Suprapubic skin (tissue), 4 donors: ENCODE measurements at regions not wholly inside any gene's neighbourhood (a gene's known extent, or its start where the extent isn't known, plus 50 kb on each side); places are given as distances from the start of the nearest gene placed in this dataset.
A peak's percentile ranks its signal among the peaks of the same experiment; 100 is the strongest.
"Not testable (repeated sequence)": the region's sequence is repeated elsewhere in the genome, so short reads cannot be mapped to it uniquely, and the experiment has no call there.

Experiments used
- DNase-seq, 2 donors: peaks; one replicate each; pipeline ENCODE4 v3.0.0-alpha.2; 2019; ENCODE audit warnings: low spot score in 2 of 2
- H3K27ac ChIP-seq: fragments of 200-600 bp; sonication (generic); one replicate; pipeline ENCODE4 v1.5.1; 2019
- H3K27me3 ChIP-seq: fragments of 200-600 bp; sonication (generic); one replicate; pipeline ENCODE4 v1.5.1; 2019
- H3K36me3 ChIP-seq: fragments of 200-600 bp; sonication (generic); one replicate; pipeline ENCODE4 v1.5.1; 2019
- H3K4me1 ChIP-seq: fragments of 200-600 bp; sonication (generic); one replicate; pipeline ENCODE4 v1.5.1; 2019
- H3K4me3 ChIP-seq: fragments of 200-600 bp; sonication (generic); one replicate; pipeline ENCODE4 v1.5.1; 2019; ENCODE audit warnings: mild to moderate bottlenecking
- H3K9me3 ChIP-seq: fragments of 200-600 bp; sonication (generic); one replicate; pipeline ENCODE4 v1.5.1; 2019
- CTCF ChIP-seq, 2 donors: fragments of 200-600 bp in 1 of 2; fragments of 450-650 bp in 1 of 2; sonication (generic) in 1 of 2; IDR thresholded peaks; one replicate each; pipeline ENCODE4 v1.5.1; 2016 to 2019; ENCODE audit warnings: antibody characterized with exemption in 2 of 2, mild to moderate bottlenecking in 1 of 2, moderate library complexity in 1 of 2
- EP300 ChIP-seq: sonication (generic); formaldehyde crosslinking; IDR thresholded peaks from one replicate; pipeline ENCODE4 v1.6.1; 2017; ENCODE audit warnings: antibody characterized with exemption
- POLR2A ChIP-seq, 2 donors: fragments of 450-650 bp; IDR thresholded peaks; one replicate each; pipeline ENCODE4 v1.6.1; 2017; ENCODE audit warnings: antibody characterized with exemption in 2 of 2, mild to moderate bottlenecking in 2 of 2, moderate library complexity in 2 of 2
- POLR2AphosphoS5 ChIP-seq, 3 donors: sonication (generic); formaldehyde crosslinking; IDR thresholded peaks; one replicate each; pipeline ENCODE4 v1.6.1; 2017; ENCODE audit warnings: antibody characterized with exemption in 3 of 3
- WGBS: methylation state at CpG from one replicate; pipeline ENCODE4 v1.1.5; 2018; 5-methylcytosine and 5-hydroxymethylcytosine counted together

GRCh38 chr13:44688652-44689051 is 112.5 kb upstream of the TSC22D1 start:
- no peaks in the 10 kb centered on the region for H3K36me3 ChIP-seq
- no peak for TF ChIP-seq EP300
- TF ChIP-seq POLR2AphosphoS5 (IDR thresholded peaks at IDR 0.05), result no peak
- TF ChIP-seq POLR2A (IDR thresholded peaks at IDR 0.05), result no peak
- no peak for TF ChIP-seq CTCF (IDR thresholded peaks at IDR 0.05)
- no peaks in the 10 kb centered on the region for H3K9me3 ChIP-seq
- no peak overlapping the region for H3K27ac ChIP-seq
- peaks cover 3% of the 10 kb centered on the region for H3K27me3 ChIP-seq
- DNase-seq, result peak in 1 of 2 donors; percentile 28
- H3K4me1 ChIP-seq, result no peaks in the 10 kb centered on the region
- no peak overlapping the region for H3K4me3 ChIP-seq

DNA sequence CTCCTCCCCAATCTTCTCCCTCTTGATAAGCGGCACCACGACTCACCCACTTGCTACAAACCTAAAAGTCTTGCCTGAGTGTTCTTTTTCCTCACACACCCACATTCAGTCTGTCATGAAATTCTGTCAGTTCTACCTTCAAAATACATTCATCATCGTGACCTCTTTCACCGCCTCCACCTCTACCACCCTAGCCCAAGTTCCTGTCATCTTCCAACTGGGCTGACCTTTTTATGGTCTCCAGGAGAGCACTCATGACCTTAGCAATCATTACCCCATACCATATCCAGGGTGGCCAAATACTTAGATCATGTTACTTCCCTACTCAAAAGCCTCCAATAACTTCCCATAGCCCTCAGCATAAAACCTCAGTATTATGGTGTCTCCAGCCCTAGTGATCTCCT is 110.4 kb upstream of the TSC22D1 start:
- Histone ChIP-seq H3K27ac (no peak overlapping the region), H3K4me3 (no peak overlapping the region), H3K36me3 (no peaks in the 10 kb centered on the region), H3K27me3 (peaks cover 3% of the 10 kb centered on the region), H3K4me1 (no peaks in the 10 kb centered on the region), H3K9me3 (no peaks in the 10 kb centered on the region)
- TF ChIP-seq CTCF (IDR thresholded peaks at IDR 0.05) (no peak), POLR2A (IDR thresholded peaks at IDR 0.05) (no peak), EP300 (no peak), POLR2AphosphoS5 (IDR thresholded peaks at IDR 0.05) (no peak)
- no peak for DNase-seq
- 91% methylated on average over 4 of the region's 4 CpGs for WGBS

DNA sequence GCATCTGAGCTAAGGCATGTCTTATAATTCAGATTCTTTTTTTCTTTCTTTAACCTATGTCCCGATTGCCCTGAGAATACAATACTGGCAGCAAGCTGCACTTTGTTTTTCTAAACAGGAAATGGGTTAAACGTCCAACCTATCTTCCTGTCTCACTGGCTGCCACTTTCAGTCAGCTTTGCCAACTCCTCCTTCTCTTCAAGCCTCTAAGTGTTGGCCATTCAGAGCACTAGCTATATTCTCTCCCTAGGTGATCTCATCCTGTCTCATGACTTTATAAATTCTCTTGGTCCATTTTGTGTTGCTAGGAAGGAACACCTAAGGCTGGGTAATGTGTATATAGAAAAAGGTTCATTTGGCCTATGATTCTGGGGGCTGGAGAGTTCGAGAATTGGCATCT is 109.5 kb upstream of the TSC22D1 start:
- Histone ChIP-seq H3K4me3 (no peak overlapping the region), H3K36me3 (no peaks in the 10 kb centered on the region), H3K4me1 (no peaks in the 10 kb centered on the region), H3K27me3 (peaks cover 3% of the 10 kb centered on the region), H3K9me3 (no peaks in the 10 kb centered on the region), H3K27ac (no peak overlapping the region)
- no peak for TF ChIP-seq CTCF (IDR thresholded peaks at IDR 0.05)
- no peak for TF ChIP-seq POLR2AphosphoS5 (IDR thresholded peaks at IDR 0.05)
- no peak for TF ChIP-seq EP300
- TF ChIP-seq POLR2A (IDR thresholded peaks at IDR 0.05), result no peak
- whole genome bisulfite sequencing, result 61% methylated on average over 3 of the region's 3 CpGs
- no peak for DNase-seq

DNA sequence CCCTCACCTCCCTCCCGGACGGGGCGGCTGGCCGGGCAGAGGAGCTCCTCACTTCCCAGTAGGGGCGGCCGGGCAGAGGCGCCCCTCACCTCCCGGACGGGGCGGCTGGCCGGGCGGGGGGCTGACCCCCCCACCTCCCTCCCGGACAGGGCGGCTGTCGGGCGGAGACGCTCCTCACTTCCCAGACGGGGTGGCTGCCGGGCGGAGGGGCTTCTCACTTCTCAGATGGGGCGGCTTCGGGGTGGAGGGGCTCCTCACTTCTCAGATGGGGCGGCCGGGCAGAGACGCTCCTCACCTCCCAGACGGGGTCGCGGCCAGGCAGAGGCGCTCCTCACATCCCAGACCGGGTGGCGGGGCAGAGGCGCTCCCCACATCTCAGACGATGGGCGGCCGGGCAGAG is 106.3 kb upstream of the TSC22D1 start:
- WGBS, result no CpG with 5 or more reads among the region's 35 CpGs

GRCh38 chr13:44680746-44681355 is 104.7 kb upstream of the TSC22D1 start:
- Histone ChIP-seq H3K4me3 (no peak overlapping the region), H3K36me3 (no peaks in the 10 kb centered on the region), H3K27me3 (no peaks in the 10 kb centered on the region), H3K9me3 (no peaks in the 10 kb centered on the region), H3K27ac (no peak overlapping the region), H3K4me1 (no peaks in the 10 kb centered on the region)
- DNase-seq, result no peak
- TF ChIP-seq EP300 (no peak), CTCF (IDR thresholded peaks at IDR 0.05) (no peak)

More for the DNA sequence above, 106.3 kb upstream of the TSC22D1 start:
- H3K36me3 ChIP-seq, H3K9me3 ChIP-seq, H3K27ac ChIP-seq, H3K4me1 ChIP-seq, H3K4me3 ChIP-seq, H3K27me3 ChIP-seq, DNase-seq: not testable (repeated sequence)

DNA sequence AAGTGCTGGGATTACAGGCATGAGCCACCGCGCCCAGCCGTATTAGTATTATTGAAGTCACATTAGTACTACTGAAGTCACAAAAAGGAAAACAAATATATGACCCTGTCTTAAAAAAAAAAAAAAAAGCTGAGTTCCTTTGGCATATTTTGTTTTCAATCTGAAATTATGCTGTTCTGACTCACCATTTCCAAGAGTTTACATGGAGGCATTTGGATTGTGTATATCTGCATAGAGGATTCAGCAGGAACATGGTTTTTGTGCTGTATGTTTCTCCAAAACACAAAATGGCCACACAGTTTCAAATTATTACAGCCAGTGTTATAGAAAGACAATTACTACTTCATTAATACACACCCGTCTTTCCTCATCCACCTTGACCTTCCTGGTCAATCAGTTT is 103.5 kb upstream of the TSC22D1 start:
- no peak for DNase-seq
- no peaks in the 10 kb centered on the region for H3K27me3 ChIP-seq
- no peaks in the 10 kb centered on the region for H3K9me3 ChIP-seq
- no peaks in the 10 kb centered on the region for H3K4me1 ChIP-seq
- TF ChIP-seq POLR2A (IDR thresholded peaks at IDR 0.05), result no peak
- TF ChIP-seq POLR2AphosphoS5 (IDR thresholded peaks at IDR 0.05), result no peak
- TF ChIP-seq CTCF (IDR thresholded peaks at IDR 0.05), result no peak
- TF ChIP-seq EP300, result no peak
- H3K36me3 ChIP-seq, result no peaks in the 10 kb centered on the region
- H3K27ac ChIP-seq, result no peak overlapping the region
- no peak overlapping the region for H3K4me3 ChIP-seq
- 83% methylated on average over 4 of the region's 4 CpGs for WGBS
